GM12873 (cell line): ENCODE measurements at regions not wholly inside any gene's neighbourhood (a gene's known extent, or its start where the extent isn't known, plus 50 kb on each side); places are given as distances from the start of the nearest gene placed in this dataset.

Experiments
- CTCF ChIP-seq: IDR thresholded peaks from 2 replicates; pipeline ENCODE4 v1.5.1; 2012; ENCODE audit warnings: low read depth, mild to moderate bottlenecking, moderate library complexity, low read length, control low read depth; ENCODE audit not compliant: insufficient read depth; ENCODE audit errors: missing control alignments

- no peak for TF ChIP-seq CTCF
These were observed 472.4 kb downstream of the PMP22 start for GRCh38 chr17:14792746-14793145.

- TF ChIP-seq CTCF, result no peak
These were observed 473.9 kb downstream of the PMP22 start for GRCh38 chr17:14791221-14791620.

GRCh38 chr17:14790521-14790920 lies 474.6 kb downstream of the PMP22 start:
- no peak for TF ChIP-seq CTCF

GRCh38 chr17:14784997-14785696 lies 480.0 kb downstream of the PMP22 start:
- TF ChIP-seq CTCF, result peak; percentile 2

- TF ChIP-seq CTCF, result no peak
These were observed 480.2 kb downstream of the HS3ST3B1 start for GRCh38 chr17:14781123-14781522.

- no peak for TF ChIP-seq CTCF
These were observed 479.3 kb downstream of the HS3ST3B1 start for GRCh38 chr17:14780097-14780651.

- TF ChIP-seq CTCF, result no peak
These were observed 478.4 kb downstream of the HS3ST3B1 start for GRCh38 chr17:14779241-14779640.
